GM18951 (cell line): ENCODE measurements at regions not wholly inside any gene's neighbourhood (a gene's known extent, or its start where the extent isn't known, plus 50 kb on each side); places are given as distances from the start of the nearest gene placed in this dataset.

Experiments
- POLR2A ChIP-seq: IDR thresholded peaks from 4 replicates; pipeline ENCODE4 v1.6.1; 2011; ENCODE audit warnings: mild to moderate bottlenecking; ENCODE audit not compliant: insufficient read length, insufficient read depth; ENCODE audit errors: extremely low read depth
- in situ Hi-C: fragments of 300-500 bp; cut with MboI; formaldehyde crosslinking; loops from one replicate; pipeline ENCODE4 v1.12.0; 2022; ENCODE audit warnings: low sequenced_read_pairs, mixed read lengths, inconsistent platforms; ENCODE audit not compliant: unreplicated experiment

DNA sequence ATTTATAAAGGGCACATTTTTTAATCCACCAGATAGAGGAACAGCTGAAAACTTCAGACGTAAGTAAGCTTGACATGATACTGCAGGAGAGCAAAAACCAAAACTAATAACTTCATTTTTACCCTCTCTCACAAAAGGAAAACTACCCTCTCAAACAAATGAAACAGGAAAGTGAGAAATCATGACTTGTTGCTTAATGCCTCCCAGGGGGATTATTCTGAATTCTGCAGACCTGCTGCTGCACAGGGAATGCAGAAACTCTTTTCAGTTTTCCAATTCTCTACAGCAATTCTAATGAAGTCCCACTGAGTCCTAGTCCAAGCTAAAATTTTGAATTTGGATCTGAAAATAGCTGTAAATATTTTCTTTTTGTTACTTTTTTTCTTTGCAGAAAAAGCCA, 637.1 kb upstream of the CCDC54 start:
- in situ Hi-C loops = no loop called here
- TF ChIP-seq POLR2A = no peak

DNA sequence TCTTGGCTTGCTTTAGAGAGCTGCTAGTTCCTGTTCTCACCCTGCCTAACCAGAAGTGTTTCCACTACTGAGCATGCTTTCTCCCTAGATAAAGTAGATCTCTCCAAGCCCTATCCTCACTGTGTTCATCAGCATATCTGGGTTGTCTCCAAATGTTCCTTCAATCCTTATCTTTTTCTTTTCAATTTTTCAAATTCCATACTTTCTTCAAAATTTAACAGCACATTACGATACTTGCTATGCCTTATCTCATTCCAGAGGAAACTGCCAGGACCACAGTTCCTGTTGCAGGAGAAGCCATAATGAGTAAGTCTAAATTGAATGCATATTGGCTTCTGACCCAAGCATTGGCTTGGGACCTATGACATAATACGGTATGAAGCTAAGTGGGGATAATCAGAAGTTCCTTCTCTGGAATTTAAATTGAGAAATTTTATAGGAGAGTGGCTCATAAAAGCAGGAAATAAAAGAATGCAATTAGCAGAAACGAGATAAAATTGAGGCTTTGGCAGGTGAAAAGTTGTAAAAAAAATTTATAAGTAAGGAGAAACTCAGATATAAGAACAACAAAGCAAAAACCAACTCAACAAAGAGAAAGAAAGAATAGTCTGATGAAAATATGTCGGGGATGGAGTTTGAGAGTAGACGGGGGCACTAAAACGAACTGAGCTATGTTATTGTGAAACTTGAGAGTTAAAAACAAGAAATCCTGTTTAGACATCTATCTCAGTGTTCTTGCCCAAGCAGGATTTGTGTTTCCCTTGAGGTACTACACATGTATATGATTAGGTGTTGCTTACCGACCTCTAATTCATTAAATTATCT, 631.7 kb upstream of the CCDC54 start:
- no peak for TF ChIP-seq POLR2A
- in situ Hi-C loops = no loop called here

- TF ChIP-seq POLR2A = no peak
- in situ Hi-C loops = no loop called here
These were observed 631.0 kb upstream of the CCDC54 start for GRCh38 chr3:106746286-106746685.

DNA sequence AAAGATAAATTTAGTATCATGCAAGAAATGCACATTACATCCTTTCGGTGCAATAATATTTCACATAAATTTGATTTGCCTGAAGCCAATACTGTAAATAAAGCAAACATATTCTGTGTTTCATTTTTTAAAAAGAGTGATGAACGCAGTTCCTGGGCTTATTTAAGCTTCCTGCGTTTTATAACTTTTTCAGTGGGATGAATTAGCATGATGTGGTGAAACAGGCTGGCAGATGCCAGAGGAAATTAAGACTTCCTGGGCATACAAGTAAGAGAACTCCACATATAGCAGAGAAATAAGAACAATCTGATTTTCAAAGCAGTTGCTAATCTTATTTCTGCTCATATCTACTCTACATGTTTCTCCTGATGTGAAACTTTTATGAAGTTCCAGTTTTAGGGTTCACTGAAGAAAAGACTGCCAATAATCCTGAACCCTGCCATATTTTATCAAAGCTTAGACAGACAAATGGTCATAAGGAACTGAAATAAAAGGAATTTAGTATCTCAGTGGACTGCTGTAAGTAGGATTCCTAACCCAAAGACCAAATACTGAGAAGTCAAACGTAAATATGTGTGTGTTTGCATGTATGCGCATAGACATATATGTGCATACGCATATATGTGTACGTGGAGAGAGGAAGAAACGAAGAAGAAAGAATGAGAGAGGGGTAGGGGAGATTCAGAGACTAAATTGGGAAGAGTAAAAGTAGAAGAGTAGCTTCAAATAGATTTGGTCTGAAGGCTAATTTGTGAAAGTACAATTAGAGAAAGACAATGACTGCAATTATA, 628.6 kb upstream of the CCDC54 start:
- in situ Hi-C loops = no loop called here
- no peak for TF ChIP-seq POLR2A

DNA sequence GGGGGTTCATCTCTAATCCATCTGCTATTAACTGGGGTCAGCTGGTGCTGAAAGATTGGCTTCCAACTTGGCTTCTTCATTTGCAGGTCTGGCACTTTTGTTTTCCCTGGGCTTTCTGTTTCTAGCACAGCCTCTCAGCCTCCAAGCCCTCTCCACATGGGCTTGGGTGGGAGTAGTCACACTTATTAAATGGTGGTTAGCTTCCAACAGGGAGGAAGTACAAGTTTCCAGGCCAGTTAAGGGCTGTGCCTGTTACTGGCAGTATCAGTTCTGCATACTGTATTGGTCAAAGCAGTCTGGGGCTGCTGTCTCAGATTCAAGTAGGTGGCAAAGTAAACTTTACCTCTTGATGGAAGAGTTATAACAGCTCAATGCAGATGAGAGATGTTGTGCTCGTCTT, 627.1 kb upstream of the CCDC54 start:
- no peak for TF ChIP-seq POLR2A
- in situ Hi-C loops = no loop called here

DNA sequence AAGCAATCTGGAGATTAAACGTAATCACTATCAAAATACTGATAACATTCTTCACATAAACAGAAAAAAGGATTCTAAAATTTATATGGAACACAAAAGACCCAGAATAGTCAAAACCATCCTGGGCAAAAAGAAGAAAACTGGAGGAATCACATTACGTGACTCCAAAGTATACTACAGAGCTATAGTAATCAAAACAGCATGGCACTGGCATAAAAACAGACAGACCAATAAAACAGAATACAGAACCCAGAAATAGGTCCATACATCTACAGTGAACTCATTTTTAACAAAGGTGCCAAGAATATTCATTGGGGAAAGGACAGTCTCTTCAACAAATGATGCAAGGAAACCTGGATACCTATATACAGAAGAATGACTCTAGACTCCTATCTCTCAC, 621.9 kb upstream of the CCDC54 start:
- no peak for TF ChIP-seq POLR2A
- in situ Hi-C loops = no loop called here

GRCh38 chr3:106756901-106757300, 620.3 kb upstream of the CCDC54 start:
- TF ChIP-seq POLR2A = no peak
- in situ Hi-C loops = no loop called here

DNA sequence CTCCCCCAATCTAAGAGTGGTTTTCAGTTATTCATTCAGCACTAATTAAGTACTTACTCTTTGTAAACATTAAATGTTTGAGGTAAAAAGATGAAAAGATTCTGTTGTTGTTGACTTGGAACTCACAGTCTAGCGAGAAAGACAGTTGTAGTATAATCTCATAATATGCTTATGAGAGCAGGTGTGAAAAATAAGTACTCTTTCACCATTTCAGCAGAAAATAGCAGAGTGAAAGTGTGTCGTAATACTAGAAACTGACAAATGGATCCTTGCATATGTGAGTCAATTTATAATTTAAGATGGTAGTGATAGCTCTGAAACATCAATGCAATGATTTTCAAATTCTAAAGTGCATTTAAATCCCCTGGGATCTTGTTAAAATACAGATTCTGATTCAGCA, 618.8 kb upstream of the CCDC54 start:
- in situ Hi-C loops = no loop called here
- no peak for TF ChIP-seq POLR2A

DNA sequence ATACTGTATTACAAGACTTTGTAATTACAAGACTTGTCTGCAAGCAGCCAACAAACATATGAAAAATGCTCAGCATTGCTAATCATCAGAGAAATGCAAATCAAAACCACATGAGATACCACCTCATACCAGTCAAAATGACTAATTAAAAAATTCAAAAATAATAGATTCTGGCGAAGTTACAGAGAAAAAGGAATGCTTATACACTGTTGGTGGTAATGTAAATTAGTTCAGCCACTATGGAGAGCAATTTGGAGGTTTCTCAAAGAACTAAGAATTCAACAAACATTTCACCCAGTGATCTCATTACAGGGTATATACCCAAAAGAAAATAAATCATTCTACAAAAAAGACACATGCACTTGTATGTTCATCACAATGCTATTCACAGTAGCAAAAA, 617.5 kb upstream of the CCDC54 start:
- in situ Hi-C loops = no loop called here
- no peak for TF ChIP-seq POLR2A

DNA sequence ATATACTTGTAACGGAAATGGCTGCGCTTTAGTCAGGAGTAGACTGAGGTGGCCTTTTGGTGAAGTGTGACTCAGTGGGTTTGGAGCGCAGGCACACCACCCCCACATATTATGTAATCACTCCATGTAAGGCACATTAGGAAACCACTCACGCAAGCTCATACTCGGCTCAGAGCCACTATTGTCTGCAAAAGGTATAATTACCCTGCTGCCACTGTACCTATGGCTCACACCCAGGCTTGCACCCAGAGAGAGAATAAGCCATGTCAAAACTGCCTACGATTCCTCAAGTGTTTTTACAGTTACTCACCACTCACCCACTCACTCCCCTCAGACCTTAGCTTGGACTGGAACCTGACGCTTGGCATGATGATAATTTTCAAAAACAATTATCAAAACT, 611.9 kb upstream of the CCDC54 start:
- in situ Hi-C loops = no loop called here
- no peak for TF ChIP-seq POLR2A

DNA sequence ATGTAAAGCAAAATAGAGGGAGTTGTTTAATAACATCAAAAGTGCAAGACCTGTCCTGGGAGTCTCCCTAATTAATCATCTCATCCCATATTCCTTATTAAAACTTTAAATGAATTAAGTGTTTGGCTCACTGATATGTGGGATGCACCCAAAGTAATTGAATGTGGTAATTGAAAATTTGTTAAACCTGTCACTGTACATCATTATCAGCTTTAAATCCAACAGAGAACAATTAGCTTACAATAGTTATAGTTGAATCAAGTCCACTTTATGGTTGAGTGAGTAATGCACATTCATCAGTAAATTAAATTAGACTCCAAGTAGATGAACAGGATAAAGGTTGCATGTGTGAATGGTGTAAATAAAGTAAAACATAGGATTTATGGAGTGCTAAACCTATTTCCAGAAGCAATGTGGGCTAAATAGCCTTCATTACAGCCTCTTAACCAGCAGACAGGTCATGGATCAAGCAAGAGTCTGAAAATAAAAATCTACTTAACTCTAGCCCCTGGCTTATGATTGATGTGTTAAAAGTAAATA, 608.2 kb upstream of the CCDC54 start:
- in situ Hi-C loops = no loop called here
- no peak for TF ChIP-seq POLR2A

DNA sequence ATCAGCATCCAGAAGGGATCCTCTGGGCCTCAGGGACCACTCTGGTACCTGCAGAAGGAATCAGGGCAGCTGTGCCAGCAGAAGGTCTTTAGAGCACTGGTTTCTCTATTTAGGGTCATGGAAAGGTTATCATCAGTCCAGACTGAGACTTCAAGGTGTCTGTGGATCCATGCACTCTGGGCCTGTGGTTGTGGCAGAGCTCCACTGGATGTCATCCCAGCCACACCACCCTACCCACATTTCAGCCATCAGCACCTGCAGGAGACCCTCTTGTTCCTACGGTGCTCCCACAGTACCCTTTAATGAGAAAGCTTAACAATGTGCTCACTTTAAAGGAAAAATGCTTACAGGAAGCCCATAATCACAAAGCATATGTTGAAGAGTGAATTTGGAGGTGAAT, 603.4 kb upstream of the CCDC54 start:
- in situ Hi-C loops = no loop called here
- no peak for TF ChIP-seq POLR2A

GRCh38 chr3:106783231-106783630, 594.0 kb upstream of the CCDC54 start:
- in situ Hi-C loops = no loop called here
- TF ChIP-seq POLR2A = no peak

DNA sequence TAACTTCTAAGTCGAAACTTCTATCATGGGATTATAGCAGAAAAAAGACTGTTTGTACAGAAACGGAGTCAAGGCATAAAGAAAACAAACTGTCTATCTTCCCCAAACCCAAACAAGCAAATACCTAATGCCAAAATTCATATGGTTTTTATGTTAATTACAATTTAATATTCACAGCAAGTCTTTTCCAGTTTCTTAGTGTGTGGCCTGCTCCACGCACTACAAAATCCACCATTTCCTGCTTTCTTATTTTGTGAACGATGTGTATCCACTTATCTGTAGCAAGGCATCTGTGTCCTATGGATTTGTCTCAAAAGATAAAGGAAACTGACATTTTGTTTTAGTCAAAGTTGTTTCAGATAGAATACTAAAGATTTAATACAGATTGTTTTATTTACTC, 588.0 kb upstream of the CCDC54 start:
- no peak for TF ChIP-seq POLR2A
- in situ Hi-C loops = no loop called here
